HG02938 (cell line): ENCODE measurements at regions not wholly inside any gene's neighbourhood (a gene's known extent, or its start where the extent isn't known, plus 50 kb on each side); places are given as distances from the start of the nearest gene placed in this dataset.

Source experiments
- ATAC-seq: cut with Tn5 transposase; IDR thresholded peaks from one replicate; pipeline ENCODE4 v1.9.1; 2021; ENCODE audit warnings: mild to moderate bottlenecking, moderate library complexity; ENCODE audit not compliant: unreplicated experiment

DNA sequence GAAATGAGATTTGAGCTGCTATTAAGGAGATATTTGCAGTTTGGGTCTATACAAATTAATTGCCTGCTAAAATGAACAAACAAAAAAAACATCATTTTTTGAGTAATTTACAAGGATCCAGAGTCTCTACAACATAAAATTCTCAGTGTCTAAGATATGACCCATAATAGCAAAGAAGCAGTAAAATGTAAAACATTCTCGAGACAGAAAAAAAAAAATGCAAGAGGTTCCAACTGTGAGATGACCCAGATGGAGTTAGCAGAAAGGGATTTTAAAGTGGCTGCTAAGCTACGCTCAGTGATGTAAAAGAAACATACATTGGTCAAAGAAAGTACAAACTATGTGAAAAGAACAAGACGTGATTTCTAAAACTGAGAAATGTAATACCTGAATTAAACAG, 471.0 kb downstream of the SH2D4B start:
- no peak for ATAC-seq

DNA sequence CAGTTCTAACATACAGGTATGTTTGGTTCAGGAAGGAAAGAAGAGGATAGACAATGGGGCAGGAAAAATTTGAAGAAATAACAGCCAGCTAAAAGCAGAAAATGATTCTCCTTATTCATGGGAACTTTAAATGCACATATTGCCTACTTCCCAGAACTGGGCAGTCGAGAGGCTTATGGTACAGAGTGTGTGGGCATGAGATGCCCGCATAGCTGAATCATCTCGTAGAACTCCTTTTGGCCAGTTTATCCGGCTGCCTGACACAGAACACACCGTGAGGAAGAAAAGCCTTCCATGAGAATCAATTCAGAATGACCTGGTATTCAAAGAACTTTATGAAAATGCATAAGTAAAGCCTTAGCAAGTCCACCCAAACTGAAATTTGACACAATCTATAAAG, 471.6 kb downstream of the SH2D4B start:
- no peak for ATAC-seq

DNA sequence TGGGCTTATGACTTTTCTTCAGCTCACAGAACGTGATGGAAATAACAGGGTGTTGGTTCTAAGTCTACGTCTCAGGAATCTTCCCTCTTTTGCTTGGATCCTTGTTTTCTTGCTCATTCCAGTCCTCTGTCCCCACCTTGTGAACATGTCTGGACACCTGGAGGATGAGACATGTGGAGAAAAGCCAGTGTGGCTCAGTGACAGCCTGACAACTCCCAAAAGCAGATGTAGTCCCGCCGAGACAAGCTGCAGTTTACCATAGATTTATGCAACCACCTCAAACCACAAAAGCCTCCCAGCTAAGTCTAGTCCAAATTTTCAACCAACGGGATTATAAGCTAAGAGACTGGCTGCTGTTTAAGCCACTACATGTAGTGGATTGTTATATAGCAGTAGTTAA, 476.1 kb downstream of the SH2D4B start:
- no peak for ATAC-seq

DNA sequence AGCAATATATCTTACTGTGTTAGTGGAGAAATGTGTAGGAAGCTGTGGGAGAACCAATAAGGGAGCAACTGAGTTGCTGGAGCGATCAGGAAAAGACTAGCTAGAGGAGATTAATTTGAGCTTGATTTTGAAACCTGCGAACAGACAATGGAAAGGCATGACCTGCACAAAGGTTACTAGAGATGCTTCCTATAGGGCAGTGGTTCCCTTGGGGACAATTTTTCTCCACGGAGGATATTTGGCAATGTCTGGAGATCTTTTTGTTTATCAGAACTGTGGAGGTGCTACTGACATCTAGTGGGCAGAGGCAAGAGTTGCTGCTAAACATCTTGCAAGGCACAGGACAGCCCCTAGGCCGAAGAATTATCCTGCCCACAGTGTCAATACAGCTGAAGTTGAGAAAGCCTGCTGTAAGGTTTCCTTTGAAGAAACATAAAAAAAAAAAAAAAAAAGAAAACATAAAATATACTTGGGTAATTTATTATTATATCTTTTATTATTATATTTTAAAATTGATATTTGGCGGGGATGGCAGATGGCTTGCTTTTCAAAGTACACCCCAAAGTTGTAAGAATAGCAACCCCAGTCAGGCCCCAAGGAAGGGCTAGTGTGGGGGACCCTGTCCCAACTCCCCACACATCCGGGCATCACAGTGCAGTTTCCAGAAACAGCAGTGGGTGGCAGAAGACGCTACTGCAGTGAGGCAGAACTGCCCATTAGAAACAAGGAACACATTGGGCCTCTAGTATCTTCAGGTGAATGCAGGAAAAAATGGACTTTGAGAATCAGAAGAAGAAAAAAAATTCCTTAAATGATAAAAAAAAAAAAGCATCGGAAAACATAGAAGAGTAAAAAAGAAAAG, 481.6 kb downstream of the SH2D4B start:
- peak; percentile 88 for ATAC-seq

DNA sequence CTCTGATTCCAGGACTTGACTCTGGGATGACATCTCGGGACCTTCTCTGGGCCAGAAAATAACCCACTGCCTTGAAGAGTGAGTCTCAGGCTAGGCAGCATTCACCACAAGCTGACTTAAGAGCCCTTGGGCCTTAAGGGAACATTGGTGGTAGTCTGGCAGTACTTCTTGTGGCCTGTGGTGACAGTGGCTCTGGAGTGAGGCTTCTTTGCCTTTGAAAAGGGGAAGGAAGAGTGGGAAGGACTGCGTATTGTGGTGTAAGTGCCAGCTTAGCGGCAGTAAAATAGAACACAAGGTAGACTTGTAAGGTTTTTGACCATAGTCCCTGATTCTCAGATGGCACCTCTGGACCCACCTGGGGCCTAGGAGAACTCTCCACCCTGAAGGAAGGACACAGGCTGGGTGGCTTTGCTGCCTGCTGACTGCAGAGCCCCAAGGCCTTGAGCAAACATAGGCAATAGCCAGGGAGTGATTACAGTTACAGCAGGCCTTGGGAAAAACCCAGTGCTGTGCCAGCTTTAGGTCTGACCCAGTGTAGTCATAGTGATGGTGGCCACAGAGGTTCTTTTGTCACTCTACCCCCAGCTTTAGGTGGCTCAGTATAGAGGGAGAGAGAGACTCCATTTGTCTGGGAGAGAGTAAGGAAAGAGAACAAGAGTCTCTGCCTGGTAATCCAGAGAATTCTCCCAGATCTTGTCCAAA, 483.9 kb downstream of the SH2D4B start:
- peak; percentile 37 for ATAC-seq

DNA sequence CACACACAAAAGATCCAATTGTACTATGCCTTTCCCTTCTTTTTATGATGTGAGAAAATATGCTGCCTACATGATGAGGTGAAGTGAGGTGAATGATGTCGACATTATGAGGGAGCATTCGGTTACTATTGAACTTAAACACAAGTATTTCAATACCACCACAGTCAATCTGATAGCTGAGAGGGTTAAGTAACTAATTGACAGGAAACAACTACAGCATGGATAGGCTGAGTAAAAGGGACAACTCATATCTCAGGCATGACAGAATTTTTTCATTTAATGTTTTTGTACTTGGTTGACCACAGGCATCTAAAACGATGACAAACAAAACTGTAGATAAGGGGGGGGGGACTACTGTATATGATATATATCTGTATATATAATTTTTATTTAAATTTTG, 488.9 kb downstream of the SH2D4B start:
- ATAC-seq = no peak

DNA sequence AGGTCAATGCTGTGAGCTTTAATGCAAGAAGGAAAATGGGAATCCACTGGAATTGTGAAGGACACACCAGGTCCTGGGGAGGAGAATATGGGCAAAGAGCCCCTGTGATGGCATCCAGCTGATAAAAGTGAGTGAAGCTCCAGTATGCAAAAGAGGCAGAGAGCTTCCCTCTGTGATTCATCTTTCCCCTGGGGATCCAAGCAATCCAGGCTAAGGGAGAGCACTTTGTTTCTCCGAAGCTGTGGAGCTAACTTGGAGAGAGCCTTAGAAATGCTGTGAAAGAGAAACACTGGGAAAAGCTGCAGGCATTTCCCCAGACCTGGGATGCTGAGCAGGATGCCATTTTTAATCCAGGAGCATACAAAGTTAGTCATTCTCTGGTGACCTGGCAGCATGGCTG, 489.5 kb downstream of the SH2D4B start:
- ATAC-seq = no peak

DNA sequence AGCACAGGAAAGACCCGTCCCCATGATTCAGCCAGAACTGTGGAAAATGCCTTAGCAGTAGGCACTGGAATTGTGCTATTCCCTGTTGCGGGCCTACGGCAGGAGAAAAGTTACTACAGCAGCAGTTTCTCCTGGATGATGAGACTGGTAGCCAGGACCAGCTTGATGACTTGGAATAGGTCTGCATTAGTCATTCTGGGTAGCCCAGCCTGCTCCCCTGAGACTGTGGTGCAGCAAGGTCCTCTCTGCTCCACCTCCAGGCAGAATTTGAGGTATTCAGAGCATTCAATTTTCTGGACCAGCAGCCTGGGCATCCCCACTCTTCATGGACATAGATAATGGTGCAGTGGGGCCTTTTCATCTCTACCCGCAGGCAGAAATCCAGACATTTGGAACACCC, 490.0 kb downstream of the SH2D4B start:
- ATAC-seq = no peak

DNA sequence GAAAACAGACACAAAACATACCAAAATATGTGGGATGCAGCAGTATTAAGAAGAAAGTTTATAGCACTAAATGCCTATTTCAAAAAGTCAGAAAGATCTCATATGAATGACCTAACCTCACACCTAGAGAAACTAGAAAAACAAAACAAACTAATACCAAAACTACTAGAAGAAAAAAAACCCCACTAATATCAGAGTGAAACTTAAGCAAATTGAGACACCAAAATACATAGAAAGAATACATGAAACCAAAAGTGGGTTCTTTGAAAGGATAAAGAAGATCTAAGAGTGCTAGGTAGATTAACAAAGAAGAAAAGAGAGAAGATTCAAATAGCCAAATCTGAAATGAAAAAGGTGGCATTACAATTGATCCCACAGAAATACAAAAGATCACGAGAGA, 494.1 kb downstream of the SH2D4B start:
- ATAC-seq = peak; percentile 75

DNA sequence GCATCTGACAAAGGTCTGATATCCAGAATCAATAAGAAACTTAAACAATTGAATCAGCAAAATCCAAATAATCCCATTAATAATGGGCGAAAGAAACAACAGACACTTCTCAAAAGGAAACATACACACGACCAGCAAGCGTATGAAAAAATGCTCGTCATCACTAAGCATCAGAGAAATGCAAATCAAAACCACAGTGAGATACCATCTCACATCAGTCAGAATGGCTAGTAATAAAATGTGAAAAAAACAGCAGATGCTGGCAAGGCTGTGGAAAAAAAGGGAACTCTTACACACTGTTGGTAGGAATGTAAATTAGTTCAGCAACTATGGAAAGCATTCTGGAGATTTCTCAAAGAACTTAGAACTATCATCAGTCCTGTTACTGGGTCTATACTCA, 496.7 kb downstream of the SH2D4B start:
- ATAC-seq = no peak

DNA sequence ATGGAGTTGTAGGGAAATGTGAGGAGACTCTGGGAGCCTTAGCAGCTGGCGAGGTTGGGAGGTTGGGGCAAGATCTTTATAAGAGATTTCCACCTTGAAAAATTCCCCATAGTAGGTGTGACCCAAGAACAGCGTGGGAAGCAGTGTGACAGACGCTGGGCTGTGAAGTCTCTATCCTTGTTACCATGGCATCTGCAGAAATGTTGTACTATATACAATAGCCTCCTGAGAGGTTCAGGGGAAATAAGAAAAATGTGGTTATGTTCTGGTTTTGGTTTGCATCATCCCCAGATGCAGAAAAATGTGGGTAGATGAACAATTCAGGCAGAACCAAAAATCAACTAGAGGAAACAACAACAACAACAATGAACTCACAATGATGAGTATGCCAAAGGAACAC, 498.6 kb downstream of the SH2D4B start:
- ATAC-seq = peak; percentile 84

DNA sequence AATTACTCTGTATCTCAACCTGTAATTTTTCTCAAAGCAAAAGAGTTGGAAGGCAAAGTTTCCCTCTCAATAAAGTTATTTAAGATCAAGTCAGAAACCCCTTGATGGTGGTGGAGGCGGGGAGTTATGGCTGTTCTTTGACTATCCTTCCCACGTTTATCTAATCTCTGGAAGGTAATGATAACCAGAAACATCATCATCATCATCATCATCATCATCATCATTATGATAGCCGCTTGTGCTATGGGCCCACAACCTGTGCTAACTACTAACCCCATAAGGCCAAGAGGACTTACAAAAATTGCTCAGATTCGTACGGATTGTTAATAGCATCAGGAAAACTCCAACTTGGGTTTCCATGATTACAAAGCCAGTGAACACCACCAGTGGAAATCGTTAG, 502.3 kb downstream of the SH2D4B start:
- ATAC-seq = no peak

DNA sequence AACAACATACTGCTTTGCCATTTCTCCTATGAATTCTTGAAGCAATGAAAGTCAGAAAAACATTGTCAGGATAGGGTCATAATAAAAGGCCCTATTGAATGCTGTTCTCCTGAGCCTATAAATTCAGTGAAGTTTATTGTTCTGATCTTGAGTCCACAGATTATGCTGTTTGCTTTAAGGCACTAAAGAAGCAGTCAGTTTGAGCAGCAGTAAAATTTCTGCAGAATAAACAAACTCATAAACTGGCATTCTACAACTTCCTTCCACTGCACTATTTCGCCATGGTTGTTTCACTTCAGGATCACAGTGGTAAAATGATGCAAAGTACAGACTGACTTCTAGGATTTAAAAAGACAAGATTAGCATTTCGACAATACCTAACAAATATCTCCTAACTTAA, 503.2 kb downstream of the SH2D4B start:
- no peak for ATAC-seq

DNA sequence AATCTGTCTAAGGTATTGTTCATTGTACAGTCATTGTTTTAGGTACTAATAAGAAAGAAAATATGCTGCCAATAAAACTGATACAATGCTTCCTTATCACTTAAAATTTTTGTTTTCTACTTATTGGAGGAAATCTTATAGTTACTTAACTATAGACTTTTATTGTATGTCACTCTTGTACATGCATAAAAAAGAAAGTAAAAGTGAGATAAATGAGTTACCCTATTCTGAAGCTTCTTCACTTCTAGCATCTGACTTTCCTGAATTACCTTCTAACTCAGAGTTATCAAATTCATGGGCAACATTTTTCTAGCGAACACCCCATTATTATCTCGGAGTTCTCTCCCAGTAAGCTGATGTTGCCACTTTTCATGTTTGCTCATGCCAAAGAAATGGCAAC, 504.9 kb downstream of the SH2D4B start:
- no peak for ATAC-seq

DNA sequence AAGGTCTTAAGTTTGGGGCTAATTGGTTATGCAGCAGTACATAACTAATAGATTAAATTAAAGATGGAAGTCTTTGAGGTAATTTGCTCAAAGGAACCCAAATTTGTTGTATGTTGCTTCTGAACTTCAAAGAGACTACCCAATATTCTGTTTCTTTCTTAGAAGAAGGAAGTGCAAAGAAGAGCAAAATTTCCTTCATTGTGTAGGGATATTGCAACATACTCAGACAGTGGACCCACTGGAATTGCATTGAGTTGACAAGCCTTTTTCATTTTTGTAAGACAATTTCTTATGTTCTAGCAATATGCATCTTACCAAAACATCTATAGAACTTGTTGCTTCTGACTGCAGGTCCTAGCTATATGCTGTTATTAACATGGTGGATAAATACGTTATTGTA, 527.8 kb downstream of the SH2D4B start:
- no peak for ATAC-seq

DNA sequence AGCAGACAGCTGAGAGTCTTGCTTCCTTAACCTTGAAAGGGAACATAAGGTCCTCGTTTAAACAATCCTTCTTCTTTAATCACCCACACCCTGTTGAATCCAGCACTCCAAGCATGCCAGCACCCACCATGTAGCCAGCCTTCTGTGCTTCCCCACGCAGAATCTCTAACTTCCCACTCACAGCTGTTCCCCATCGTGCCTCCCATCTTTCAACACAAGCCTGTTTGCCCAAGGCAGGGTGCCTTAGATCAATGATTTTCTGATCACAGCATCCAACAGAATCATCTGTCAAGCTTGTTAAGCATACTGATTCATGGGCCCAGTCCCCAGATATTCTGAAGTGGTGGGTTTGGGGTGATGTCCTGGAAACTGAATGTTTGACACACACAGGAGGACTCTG, 530.8 kb downstream of the SH2D4B start:
- no peak for ATAC-seq

DNA sequence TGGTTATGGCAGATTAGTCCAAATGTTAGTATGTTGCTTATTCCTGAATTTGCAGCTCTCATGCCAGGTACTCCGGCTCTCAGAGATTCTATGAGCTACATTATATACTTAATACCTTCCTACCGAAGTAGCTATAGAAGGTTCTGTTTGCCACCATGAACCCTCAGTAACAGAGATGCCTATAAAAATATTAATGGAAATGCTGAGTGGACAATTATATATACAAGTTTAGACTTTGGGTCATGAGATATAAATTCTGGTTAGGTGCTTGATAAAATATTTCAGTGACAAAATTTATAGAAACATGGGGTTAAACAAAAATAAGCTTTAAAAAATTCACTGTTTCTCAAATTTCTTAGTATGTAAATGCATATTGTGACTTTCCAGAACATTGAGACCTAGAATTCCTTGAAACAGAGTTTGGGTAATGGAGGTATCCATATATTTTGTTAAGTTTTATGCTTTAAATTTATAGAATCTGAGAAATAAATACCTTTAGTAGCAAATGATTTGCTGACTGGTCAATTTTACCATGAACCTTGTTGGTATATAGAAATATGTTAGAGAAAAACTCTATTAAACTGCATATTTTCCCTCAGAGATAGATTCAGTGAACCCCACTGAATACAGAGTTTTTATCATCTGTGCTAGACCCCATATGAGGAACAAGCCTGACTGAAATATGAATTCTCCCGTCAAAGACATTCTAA, 533.5 kb downstream of the SH2D4B start:
- ATAC-seq = no peak

DNA sequence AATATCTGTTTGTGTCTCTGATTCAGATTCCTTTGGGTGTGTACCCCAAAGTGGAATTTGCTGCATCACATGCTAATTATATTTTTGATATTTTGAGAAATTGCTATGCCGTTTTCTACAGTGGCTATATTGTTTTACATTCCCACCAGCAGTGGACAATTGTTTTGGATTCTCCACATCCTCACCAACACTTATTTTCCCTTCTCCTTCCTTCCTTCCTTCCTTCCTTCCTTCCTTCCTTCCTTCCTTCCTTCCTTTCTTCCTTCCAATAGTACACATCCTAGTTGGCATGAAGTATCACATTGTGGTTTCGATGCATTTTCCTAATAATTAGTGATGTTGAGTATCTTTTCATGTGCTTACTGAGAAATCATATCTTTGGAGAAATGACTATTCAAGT, 535.5 kb downstream of the SH2D4B start:
- no peak for ATAC-seq

DNA sequence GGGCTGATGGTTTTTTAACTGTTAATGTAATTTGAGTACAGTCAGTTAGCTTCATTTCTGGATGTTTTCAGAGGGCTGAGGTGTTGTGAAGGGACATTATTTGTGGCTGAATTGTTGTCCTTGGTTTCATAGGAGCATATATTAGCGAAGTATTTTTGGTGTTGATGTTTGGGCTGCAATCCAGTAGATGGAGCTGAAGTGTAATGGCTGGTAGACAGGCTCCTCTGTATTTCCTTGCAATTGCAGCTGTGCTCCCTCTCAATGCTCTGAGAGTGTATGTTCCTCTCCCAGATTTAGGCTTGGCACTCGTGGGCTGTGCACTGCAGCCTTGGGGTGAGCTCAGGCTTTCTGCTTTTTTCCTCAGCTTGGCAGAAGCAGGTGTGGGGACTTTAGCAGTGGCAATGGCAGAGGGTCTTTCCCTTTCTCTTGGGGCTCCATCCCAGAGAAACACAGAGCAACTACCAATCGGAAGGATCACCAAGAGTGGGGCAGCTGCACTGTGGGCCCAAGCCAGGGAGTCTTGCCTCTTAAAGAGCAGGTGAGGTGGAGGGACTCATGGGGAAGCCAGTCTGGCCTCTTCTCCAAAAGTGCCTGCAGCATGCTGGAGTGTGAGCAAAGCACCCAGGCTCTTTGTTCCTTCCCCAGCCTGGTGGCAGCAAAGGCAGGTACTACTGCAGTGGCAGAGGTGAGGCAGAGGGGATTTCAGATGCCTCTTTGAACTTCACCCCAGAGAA, 544.4 kb downstream of the SH2D4B start:
- ATAC-seq = no peak

DNA sequence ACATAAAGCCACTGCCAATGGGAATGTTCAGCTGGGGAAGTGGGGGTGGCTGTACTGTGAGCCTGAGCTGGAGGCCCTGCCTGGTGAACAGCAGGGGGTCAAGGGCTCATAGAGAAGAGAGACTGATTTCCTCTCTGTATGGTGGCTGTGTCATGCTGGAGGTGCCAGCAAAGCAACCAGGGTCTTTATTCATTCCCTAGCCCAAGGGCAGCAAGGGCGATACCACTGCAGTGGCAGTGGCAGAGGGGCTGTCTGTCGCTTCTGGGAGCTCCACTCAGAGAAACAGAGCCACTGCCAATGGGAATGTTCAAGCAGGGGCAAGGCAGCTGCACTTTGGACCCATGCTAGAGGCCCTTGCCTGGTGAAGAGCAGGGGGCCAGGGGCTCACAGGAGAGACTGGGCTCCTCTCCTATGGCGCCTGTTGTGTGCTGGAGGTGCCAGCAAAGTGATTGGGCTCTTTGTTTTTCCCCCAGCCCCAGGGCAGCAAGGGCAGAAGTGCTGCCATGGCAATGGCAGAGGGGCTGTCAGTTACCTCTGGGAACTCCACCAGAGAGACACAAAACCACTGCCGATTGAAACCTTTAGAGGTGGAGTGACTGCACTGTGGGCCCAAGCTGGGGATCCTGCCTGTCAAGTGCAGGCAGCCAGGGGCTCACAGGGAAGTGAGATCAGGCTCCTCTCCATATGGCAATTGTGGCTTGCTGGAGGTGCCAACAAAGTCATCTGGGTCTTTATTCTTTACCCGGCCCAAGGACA, 545.1 kb downstream of the SH2D4B start:
- ATAC-seq = no peak
